Keratinocyte (primary cell): ENCODE measurements at regions not wholly inside any gene's neighbourhood (a gene's known extent, or its start where the extent isn't known, plus 50 kb on each side); places are given as distances from the start of the nearest gene placed in this dataset.

Source experiments
- DNase-seq: peaks from one replicate; pipeline ENCODE4 v3.0.0-alpha.2; 2011; ENCODE audit warnings: low read depth, missing footprints, low spot score
- FAIRE-seq: peaks from 2 replicates; lab custom pipeline; 2011; peaks lifted over from hg19 to GRCh38; lab: Jason Lieb, UNC
- H2AFZ ChIP-seq: 2 replicates; pipeline ENCODE4 v1.6.0; 2012; ENCODE audit warnings: low read length, control low read depth, inconsistent platforms; ENCODE audit not compliant: control insufficient read depth
- H3K27ac ChIP-seq: 2 replicates; pipeline ENCODE4 v1.5.1; 2011; ENCODE audit warnings: low read length; ENCODE audit not compliant: control insufficient read depth, insufficient read depth
- H3K27me3 ChIP-seq: 3 replicates; pipeline ENCODE4 v1.6.0; 2011; ENCODE audit warnings: low read length; ENCODE audit not compliant: control insufficient read depth, insufficient read depth; ENCODE audit errors: extremely low read depth
- H3K36me3 ChIP-seq, 2 experiments: 2 replicates in 1 of 2; 3 replicates in 1 of 2; pipeline ENCODE4 v1.5.1; 2011; ENCODE audit warnings: low read length in 2 of 2, mild to moderate bottlenecking in 1 of 2; ENCODE audit not compliant: control insufficient read depth in 2 of 2, insufficient read depth in 2 of 2; ENCODE audit errors: extremely low read depth in 1 of 2
- H3K4me1 ChIP-seq: 3 replicates; pipeline ENCODE4 v1.5.1; 2011; ENCODE audit warnings: low read length; ENCODE audit not compliant: control insufficient read depth, insufficient read depth; ENCODE audit errors: extremely low read depth
- H3K4me2 ChIP-seq: 3 replicates; pipeline ENCODE4 v1.6.0; 2011; ENCODE audit warnings: low read depth, low read length; ENCODE audit not compliant: control insufficient read depth, insufficient read depth; ENCODE audit errors: extremely low read depth
- H3K4me3 ChIP-seq, 3 experiments: fragments of 200-600 bp in 1 of 3; sonication (generic) in 1 of 3; 2 replicates in 2 of 3; 3 replicates in 1 of 3; pipeline ENCODE4 v1.5.1; 2011 to 2016; ENCODE audit warnings: low read length in 3 of 3, mild to moderate bottlenecking in 3 of 3, control low read depth in 2 of 3, inconsistent platforms in 1 of 3, low read depth in 1 of 3, mixed read lengths in 1 of 3, mixed run types in 1 of 3, moderate library complexity in 1 of 3; ENCODE audit not compliant: control insufficient read depth in 2 of 3, insufficient read depth in 2 of 3; ENCODE audit errors: extremely low read depth in 1 of 3
- H3K79me2 ChIP-seq: 2 replicates; pipeline ENCODE4 v1.6.0; 2012; ENCODE audit warnings: low read length; ENCODE audit not compliant: control insufficient read depth, insufficient read depth
- H3K9ac ChIP-seq: 3 replicates; pipeline ENCODE4 v1.6.0; 2011; ENCODE audit warnings: low read length; ENCODE audit not compliant: control insufficient read depth, insufficient read depth; ENCODE audit errors: extremely low read depth
- H3K9me1 ChIP-seq: 3 replicates; pipeline ENCODE4 v1.6.0; 2011; ENCODE audit warnings: low read length; ENCODE audit not compliant: control insufficient read depth, insufficient read depth; ENCODE audit errors: extremely low read depth
- H3K9me3 ChIP-seq: 2 replicates; pipeline ENCODE4 v1.5.1; 2012; ENCODE audit warnings: low read depth, low read length; ENCODE audit not compliant: control insufficient read depth
- H4K20me1 ChIP-seq: 3 replicates; pipeline ENCODE4 v1.6.0; 2011; ENCODE audit warnings: low read length; ENCODE audit not compliant: control insufficient read depth, insufficient read depth; ENCODE audit errors: extremely low read depth
- EZH2 ChIP-seq: IDR thresholded peaks from one replicate; pipeline ENCODE4 v1.6.1; 2012; ENCODE audit warnings: inconsistent platforms, mild to moderate bottlenecking, low read length, moderate library complexity
- dilution Hi-C: fragments of 300-500 bp; cut with MboI; formaldehyde crosslinking; loops from one replicate; pipeline ENCODE4 v1.7.0; 2020; ENCODE audit warnings: low sequenced_read_pairs; ENCODE audit not compliant: extremely low pct_ligation_motif_present
- TF ChIP-seq, protein P1 (sequence below), 3 experiments: IDR thresholded peaks in 1 of 3; conservative IDR thresholded peaks in 1 of 3; optimal IDR thresholded peaks in 1 of 3; 2 replicates in 2 of 3; 3 replicates in 1 of 3; pipeline versions ENCODE3 to v1.5.1; 2011; ENCODE audit warnings: low read length in 3 of 3, mild to moderate bottlenecking in 3 of 3, moderate library complexity in 2 of 3, control low read depth in 1 of 3, inconsistent platforms in 1 of 3; ENCODE audit not compliant: insufficient read depth in 2 of 3; ENCODE audit errors: extremely low read depth in 1 of 3

GRCh38 chr18:41353777-41354528 is 601.1 kb upstream of the PIK3C3 start:
- DNase-seq (no peak), FAIRE-seq (no peak)
- dilution Hi-C loops, result no loop called here

DNA sequence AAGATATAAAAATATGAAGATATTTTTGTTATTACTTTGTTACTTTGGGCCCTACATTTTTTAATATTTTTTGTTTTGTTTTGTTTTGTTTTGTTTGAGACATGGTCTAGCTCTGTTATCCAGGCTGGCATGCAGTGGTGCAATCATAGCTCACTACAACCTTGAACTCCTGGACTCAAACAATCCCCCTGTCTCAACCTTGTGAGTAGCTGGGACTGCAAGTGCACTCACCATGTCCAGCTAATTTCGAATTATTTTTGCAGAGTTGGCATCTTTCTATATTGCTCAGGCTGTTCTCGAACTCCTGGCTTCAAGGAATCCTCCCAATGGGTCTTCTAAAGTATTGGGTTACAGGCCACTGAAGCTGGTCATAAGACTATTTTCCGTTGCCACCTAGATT is 603.6 kb upstream of the PIK3C3 start:
- Histone ChIP-seq H3K9me1 (no peaks in the 10 kb centered on the region), H3K4me3 (no peak overlapping the region), H3K4me2 (no peak overlapping the region), H3K9me3 (no peaks in the 10 kb centered on the region), H3K9ac (no peak overlapping the region), H3K27me3 (no peaks in the 10 kb centered on the region), H3K27ac (no peak overlapping the region), H3K4me1 (no peaks in the 10 kb centered on the region), H3K36me3 (no peaks in the 10 kb centered on the region), H4K20me1 (no peaks in the 10 kb centered on the region), H3K79me2 (no peaks in the 10 kb centered on the region), H2AFZ (no peak overlapping the region)
- TF ChIP-seq, protein P1, sequence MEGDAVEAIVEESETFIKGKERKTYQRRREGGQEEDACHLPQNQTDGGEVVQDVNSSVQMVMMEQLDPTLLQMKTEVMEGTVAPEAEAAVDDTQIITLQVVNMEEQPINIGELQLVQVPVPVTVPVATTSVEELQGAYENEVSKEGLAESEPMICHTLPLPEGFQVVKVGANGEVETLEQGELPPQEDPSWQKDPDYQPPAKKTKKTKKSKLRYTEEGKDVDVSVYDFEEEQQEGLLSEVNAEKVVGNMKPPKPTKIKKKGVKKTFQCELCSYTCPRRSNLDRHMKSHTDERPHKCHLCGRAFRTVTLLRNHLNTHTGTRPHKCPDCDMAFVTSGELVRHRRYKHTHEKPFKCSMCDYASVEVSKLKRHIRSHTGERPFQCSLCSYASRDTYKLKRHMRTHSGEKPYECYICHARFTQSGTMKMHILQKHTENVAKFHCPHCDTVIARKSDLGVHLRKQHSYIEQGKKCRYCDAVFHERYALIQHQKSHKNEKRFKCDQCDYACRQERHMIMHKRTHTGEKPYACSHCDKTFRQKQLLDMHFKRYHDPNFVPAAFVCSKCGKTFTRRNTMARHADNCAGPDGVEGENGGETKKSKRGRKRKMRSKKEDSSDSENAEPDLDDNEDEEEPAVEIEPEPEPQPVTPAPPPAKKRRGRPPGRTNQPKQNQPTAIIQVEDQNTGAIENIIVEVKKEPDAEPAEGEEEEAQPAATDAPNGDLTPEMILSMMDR (optimal IDR thresholded peaks at IDR 0.05 in 1 of 3, IDR thresholded peaks at IDR 0.05 in 1 of 3, conservative IDR thresholded peaks at IDR 0.05 in 1 of 3; ENCODE audit: extremely low read depth in 1 of 3, insufficient read depth in 2 of 3, low read length in 3 of 3), result no peak
- no peak for TF ChIP-seq EZH2
- FAIRE-seq (no peak), DNase-seq (no peak)
- dilution Hi-C loops, result no loop called here

More at GRCh38 chr18:41353777-41354528, 601.1 kb upstream of the PIK3C3 start:
- TF ChIP-seq, protein P1 (optimal IDR thresholded peaks at IDR 0.05 in 1 of 3, IDR thresholded peaks at IDR 0.05 in 1 of 3, conservative IDR thresholded peaks at IDR 0.05 in 1 of 3; ENCODE audit: extremely low read depth in 1 of 3, insufficient read depth in 2 of 3, low read length in 3 of 3), result no peak
- H3K27ac ChIP-seq, result no peak overlapping the region
- no peak overlapping the region for H3K4me2 ChIP-seq
- no peaks in the 10 kb centered on the region for H4K20me1 ChIP-seq
- H3K9ac ChIP-seq, result no peak overlapping the region
- H2AFZ ChIP-seq, result no peak overlapping the region
- no peaks in the 10 kb centered on the region for H3K4me1 ChIP-seq
- H3K79me2 ChIP-seq, result no peaks in the 10 kb centered on the region
- no peak overlapping the region for H3K4me3 ChIP-seq
- no peaks in the 10 kb centered on the region for H3K27me3 ChIP-seq
- H3K36me3 ChIP-seq, result no peaks in the 10 kb centered on the region
- H3K9me1 ChIP-seq, result no peaks in the 10 kb centered on the region
- H3K9me3 ChIP-seq, result no peaks in the 10 kb centered on the region
